HG03469 (cell line): ENCODE measurements at regions not wholly inside any gene's neighbourhood (a gene's known extent, or its start where the extent isn't known, plus 50 kb on each side); places are given as distances from the start of the nearest gene placed in this dataset.
"Not testable (repeated sequence)": the region's sequence is repeated elsewhere in the genome, so short reads cannot be mapped to it uniquely, and the experiment has no call there.

ENCODE experiments used
- ATAC-seq: cut with Tn5 transposase; IDR thresholded peaks from one replicate; pipeline ENCODE4 v1.9.1; 2021; ENCODE audit warnings: mild to moderate bottlenecking, moderate library complexity, moderate number of reproducible peaks; ENCODE audit not compliant: unreplicated experiment

DNA sequence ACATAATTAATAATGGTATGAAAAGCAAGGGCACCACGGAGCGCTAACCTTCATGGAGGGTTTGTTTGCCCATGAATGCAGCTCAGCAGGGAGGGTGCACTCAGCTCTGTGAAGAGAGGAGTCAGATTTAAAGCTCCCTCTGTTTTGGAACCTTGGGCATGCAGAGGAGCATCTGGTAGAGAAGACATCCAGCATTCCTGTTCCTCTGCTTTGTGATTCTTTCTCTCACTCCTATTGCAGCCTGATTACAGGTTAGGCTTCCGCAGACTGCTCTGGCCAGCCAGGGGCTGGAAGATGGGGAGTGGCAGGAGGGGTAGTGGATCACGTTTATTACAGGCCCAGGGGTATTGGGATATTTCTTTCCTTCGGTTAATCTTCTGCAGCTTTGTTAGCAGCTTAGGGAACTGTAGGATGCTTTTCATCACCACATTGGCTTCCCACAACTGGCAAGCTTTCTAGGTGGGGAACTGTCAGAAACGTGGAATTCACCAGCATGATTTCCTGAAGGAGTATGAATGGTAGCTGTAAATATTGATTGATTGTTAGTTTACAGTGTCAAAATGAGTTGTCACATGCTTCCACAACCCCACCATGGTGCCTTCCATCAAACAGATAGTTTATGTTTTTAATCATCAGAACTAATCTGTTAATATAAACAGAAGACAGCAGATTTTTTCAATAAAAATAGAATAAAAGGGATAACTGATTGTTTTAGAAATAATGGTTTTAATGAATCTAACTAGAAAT, 201.1 kb downstream of the VAPA start:
- ATAC-seq = no peak

DNA sequence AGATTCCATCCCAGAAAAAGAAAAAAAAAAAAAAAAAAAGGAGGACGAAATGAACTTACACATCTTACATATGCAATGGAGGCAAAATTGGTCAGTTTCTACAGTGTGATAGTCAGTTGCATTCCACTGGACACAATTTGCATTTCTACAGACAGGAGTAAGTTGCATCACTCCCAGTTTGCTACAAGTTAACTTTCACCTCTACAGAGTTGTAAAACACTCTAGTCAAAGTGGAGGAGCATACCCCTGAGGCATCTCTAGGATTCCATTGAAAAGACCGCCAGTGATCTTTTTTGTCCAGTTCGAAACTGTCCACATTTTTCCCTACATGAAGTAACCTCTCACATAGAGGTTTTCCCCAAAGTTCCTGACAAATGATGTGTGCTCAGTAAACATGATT, 202.8 kb downstream of the VAPA start:
- ATAC-seq = no peak

DNA sequence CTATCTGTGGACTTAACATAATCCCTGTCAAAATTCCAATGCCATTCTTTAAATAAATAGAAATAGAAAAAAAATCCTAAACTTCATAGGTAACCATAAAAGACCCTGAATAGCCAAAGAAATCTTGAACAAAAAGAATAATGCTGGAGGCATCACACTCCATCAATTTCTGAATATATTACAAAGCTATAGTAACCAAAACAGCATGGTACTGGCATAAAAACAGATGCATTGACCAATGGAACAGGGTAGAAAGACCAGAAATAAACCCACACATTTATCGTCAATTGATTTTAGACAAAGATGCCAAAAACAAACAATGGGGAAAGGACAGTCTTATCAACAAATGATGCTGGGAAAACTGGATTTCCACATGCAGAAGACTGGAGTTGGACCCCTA, 205.7 kb downstream of the VAPA start:
- ATAC-seq = no peak

DNA sequence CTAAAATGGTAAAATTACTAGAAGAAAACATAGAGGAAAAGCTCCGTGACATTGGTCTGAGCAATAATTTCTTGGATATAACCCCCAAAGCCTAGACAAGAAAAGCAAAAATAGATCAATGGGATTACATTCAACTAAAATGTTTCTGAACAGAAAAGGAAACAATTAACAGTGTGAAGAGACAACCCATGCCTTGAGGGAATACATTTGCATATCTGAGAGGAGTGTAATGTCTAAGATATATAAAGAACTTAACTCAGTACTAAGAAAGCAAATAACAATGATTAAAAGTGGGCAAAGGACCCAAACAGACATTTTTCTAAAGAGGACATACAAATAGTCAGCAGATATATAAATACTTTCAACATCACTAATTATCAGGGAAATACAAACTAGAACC, 206.2 kb downstream of the VAPA start:
- no peak for ATAC-seq

DNA sequence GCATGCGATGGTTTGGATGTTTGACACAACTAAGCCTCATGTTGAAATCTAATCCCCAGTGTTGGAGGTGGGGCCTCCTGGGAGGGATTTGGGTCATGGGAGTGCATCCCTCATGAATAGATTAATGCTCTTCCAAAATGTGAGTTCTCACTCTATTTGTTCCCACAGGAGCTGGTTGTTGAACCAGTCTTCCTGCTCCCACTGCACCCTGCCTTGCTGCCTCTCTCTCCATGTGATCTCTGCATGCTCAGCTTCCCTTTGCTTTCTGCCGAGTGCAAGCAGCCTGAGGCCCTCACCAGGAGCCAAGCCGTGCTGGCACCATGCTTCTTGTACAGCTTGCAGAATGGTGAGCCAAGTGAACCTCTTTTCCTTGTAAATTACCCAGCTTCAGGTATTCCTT, 206.8 kb downstream of the VAPA start:
- ATAC-seq = no peak

DNA sequence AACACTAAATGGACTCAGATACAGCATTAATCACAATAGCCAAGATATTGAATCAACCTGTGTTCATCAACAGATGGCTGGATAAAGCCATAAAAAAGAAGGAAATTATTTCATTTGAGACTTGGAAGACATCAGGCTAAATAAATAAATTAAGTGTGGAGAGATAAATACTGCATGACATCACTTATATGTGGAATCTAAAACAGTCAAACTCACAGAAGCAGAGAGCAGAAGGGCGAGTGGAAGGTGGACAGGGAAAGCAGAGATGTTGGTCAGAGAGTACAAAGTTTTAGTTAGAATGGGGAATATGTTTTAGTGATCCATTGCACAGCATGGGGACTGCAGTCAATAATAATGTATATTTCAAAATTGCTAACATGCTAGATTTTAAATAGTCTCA, 207.2 kb downstream of the VAPA start:
- no peak for ATAC-seq

DNA sequence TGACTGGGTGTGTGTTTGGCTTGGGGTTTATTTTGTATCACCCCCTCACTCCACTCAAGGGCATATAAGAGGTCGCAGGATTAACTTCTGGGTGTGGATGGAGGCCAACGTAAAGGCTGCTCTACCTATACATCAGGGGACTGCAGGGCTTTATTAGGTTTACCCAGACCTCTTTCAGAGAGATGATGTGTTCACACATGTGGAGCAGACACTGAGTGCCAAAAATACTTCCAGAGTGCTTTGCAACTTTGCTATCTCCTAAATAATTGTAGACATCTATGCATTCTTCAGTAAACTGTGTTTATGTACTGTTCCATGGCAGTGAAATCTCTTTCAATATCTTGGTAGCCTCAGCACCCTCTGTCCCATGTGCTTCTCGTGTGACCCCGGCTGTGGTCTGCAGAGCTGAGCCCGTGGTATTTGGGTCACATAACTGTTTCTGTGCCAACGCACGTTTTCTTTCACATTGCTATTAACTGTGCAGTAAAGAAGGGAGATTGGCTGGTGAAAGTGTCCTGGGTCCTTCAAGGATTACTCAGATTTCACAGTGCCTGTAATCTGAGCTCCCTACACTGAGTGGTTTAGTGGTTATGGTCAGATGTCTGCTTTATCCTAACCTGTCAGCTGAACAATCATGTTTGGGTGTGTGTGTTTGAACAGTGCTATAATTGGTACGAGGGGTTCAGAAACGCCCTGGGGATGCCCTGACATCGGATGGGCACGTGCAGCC, 208.1 kb downstream of the VAPA start:
- no peak for ATAC-seq

DNA sequence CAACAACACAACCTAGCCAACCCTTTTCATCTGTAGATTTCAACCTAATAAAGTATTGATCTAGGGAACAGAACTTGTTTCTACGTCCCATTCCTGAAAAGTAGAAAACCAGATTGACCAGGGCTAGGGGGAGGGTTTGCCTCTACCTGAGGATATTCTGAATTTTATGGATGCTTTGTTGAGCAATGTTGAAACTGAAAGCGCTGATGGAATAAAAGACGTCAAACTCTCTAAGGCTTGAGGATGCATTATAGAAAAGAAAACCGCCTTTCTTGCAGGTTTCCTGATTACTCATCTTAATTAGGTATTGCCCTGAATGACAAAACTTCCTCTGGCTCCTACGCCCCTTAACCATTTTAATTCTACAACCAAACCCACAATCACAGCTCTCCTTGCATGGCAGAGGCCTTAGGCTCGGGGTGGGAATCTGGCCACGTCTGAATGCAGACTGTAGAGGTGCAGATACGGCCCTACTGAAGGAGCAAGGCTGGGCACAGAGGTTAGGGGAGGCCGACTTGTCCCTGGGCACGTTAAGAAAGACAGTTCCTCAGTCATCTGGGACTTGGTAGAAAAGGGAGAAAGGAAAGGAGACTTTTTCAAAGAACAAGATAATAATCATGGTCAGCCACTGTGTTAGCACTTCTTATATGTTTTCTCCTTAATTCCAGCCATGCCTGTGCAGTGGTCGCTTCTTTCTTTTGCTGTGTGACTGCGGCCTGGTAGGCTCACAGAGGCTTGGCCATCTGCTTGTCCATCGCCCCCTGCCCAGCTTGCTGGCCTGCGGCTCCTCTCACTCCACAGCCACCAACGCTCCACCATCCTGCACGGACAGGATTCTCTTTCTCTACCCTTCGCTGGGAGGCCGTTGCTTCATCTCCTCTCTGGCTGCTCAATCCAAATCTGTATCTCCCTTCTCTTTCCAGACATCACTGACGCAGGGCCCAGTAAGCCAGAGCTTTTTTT, 209.5 kb downstream of the VAPA start:
- ATAC-seq = no peak

DNA sequence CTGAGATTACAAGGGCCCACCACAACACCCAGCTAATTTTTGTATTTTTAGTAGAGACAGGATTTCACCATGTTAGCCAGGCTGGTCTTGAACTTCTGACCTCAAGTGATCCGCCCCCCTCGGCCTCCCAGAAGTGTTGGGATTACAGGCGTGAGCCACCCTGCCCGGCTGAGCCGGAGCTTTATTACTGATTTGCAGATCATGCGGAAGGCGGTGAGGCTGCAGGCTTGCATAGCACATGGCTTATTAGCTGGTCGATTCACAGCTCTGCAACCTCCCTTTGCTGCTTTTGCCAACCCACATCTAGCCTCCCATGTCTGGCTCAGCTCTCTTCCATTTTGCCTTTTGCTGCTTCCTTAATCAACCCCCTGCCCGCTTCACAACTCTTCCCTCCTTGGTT, 210.3 kb downstream of the VAPA start:
- ATAC-seq = no peak

DNA sequence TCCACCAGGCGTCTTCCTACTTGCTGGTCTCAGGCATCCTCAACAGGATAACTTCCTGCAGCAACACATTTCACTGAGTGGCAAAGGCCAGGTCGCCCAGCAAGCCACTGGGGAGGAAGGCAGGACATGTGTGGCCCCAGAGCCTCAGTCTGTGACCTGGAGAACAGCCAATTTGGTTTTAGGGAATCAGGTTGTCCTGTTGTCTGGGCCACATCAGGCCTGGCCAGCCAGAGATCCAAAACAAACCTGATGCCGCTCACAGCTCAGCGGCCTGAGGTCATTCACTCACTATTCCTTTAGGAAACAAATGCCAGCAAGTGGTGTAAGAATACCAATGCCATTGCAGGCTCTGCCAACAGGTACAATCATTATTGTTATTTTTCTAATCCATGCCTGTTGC, 210.7 kb downstream of the VAPA start:
- ATAC-seq = no peak

DNA sequence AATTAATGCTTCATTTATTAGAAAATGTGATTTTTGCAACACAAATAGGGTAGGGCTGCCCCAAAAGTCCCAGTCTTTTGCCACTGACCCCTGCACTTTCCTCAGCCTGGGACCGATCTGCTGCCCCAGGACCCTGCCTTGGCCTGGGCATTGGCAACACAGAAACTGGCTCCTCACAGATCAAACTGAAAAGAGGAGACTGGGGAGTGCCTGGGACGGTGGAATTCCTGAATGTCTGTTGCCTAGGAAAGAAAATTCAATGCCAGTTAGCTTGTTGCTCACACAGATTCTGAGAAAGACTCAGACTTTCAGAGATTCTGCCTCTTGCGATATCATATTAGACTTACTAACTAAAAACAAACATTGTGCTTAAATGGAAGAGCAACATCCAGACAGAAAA, 211.2 kb downstream of the VAPA start:
- ATAC-seq = no peak

DNA sequence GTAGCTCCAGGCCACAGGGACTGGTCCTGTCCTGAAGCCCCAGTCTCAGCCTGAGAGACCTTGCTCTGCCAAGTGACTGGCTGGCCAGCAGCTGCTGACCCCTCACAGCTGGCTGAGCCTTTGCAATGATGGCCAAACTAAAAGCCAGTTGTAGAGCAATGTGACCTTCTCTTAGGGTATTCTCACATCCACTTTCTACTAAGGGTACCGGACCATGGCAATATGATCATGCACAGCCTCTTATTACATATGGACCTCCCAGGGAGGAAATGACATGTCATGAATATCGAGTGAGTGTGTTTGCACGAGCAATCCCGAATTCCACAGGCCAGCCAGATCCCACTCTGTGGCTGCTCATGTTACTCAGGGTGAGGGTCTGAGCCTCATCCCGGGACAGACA, 213.9 kb downstream of the VAPA start:
- ATAC-seq = no peak

DNA sequence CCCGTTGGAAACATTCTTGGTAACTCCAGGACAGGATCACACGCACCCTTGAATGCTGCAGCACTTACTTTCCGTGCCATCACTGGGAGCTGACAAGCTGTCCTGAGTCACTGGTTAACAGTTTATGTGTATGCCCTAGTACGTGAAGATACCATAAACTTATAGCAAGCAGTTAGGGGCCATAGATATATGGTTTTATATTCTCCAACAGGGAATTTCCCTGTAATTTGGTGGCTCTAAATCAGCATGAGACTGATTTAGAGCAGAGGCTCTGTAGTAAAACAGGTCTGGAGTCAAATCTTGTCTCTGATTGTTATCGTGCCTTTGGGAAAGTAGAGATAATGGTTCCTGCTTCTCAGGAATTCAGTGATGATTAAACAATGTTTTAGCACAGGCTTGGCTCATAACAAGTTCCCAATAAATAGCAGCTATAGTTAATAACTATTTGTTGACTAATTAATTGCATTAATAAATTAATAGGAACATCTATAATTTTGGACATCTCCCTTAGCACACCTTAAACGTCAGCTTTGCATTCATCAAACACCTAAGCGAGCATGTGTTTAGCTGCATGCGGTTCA, 215.2 kb downstream of the VAPA start:
- no peak for ATAC-seq

DNA sequence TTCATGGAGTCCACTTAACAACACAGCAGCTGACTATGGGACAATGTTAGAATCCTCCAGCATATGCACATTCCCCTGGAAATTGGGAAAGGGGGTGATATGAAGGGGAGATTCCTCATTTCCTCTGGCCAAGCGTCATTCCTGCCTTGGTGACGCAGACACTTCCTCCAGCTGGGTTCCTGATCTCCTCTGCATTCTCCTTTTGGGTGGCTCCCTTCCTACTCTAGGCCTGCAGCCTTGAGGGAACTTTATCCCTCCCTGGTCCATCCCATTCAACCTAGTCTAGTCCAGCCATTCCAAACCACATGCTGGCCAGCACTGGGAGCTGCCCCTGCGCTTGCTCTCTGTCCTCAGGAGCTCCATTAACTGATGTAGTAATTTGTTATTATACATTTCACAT, 216.8 kb downstream of the VAPA start:
- no peak for ATAC-seq

DNA sequence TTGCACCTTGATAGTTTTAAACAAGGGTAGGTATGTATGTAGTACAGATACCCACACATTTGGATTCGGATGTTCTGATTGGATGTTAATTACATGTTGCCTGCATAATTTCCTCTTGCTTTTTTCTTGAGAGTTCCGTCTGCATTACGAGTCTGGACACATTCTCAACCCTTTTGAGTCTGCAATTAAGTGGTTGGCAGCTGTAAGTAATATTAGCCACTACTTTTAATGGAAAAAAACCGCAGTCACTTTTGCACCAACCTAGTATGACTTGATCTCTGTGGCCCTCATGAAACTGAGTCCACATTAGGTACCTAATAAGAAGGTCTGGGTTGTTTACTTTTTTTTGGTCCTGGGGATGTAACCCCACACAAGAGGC, 217.3 kb downstream of the VAPA start:
- ATAC-seq = no peak

DNA sequence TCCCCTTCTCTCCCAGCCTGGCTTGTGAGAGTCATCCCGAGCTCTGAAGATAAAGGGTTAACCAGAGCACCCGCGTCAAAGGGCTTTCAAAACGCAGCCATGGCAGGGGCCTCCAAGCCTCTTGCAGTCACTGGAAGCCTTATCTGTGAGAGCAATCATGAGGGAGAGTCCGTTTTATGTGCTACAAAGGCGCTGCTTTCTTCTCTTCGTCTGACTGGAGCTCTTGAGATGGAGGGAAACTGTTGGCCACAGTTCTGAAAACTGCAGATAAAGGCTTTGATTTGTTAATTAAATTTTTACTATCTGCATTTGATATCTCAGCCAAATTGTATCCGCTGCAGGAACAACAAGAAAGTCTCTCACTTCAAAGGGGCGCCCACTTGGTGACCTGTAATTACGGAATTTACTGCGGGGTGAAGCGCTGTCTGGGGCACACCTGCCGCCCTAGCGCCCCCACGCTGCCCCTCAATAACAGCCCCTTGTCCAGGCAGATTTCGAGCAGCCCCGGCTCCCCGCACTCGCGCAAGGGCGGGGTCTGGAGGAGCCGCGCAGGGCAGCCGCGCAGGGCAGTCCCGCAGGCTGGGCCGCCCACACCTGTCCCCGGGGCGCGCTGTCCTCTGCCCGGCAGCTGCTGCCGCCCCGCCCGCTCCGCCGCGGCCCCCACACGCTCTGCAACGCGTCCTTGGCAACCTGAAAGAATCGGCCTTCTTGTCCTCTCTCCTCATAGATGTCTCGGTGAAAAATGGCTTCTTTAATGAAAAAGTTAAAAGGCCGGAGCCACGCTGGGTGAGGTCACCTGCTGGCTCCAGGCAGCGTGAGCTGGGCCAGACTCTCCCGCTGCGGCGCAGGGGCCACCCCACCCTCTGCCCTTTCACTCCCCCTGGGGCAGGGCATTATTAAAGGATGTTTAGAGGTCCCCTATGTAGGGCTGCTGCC, 217.9 kb downstream of the VAPA start:
- ATAC-seq = no peak

DNA sequence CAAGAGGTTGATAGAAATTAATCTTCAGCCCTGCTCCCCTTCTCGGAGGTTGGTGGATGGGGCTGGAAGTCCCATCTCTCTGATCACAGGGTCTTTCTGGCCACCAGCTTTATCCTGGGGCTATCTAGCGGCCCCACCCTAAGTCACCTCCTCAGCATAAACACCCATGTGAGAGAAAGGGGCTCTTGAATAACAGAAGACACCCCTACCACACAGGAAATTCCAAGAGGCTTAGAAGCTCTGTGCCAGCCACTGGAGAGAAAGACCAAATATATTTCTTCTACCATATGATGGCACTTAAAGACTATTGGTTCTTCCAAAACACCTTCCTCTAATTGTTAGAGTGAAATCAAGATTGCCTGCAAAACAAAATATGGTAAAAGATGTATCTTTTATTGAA, 219.7 kb downstream of the VAPA start:
- no peak for ATAC-seq

DNA sequence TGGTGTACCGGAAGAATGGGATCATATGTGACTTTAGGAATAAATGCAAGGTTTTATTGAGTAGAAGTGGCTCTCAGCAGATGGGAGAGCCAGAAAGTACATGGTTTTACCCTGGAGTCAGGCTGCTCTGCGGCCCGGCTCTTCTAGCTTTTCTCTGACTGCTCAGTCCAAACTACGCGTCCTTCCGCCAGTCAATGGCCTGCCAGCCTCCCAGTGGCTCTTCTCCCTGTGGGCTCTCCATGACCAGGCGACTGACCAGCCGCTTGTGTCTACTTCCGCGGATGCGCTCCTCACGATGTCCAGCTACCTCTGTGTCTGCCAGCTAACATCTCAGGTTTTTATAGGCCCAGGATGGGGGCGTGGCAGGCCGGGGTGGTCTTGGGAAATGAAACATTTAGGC, 220.4 kb downstream of the VAPA start:
- ATAC-seq = no peak

DNA sequence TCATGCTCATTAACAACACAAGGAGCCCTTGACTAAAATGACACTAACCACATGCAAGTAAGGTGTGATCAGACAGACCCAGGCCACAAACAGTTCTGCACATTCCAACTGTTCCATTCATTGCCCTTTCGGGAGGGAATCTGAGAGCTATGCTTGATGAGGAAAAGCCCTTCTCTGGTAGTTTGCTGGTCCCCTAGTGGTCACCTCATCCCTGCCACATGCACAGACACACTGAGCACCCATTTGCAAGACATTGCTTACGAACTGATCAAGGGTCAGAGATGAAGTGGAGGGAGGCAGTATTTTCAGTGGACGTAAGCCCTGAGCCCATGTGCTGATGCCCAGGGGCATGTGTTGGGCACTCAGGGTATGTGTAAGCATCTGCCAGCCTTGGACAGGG, 220.9 kb downstream of the VAPA start:
- not testable (repeated sequence) for ATAC-seq

DNA sequence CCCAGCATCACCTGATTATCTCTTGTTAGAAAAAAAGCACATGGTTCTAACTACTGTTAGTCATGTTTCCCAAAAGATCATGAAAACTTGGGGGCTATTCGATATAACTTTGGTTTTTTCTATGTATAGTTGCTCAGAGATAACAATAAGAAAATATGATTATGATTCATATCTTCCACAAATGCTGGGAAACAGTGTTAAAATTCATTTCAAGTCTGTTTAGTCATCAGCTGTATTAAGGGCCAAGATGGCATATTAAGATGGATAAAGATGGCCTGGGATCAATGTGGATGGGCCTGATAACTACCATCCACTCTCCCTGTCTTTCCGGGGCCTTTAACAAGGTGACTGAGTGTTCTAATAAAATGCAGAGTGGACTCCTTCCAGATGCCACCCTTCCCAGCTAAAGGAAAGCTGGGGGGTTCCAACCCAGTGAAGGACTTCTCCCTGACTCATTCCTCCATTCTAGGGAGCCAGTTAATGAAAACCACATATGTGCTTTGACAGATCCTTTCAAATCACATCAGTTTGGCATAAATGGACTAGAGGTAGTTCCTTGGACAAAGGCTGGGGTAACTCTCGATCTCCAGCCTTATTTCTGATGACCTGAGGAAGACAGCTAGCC, 221.6 kb downstream of the VAPA start:
- ATAC-seq = no peak
